ENCODE measurements at regions not wholly inside any gene's neighbourhood (a gene's known extent, or its start where the extent isn't known, plus 50 kb on each side); places are given as distances from the start of the nearest gene placed in this dataset.

DNA sequence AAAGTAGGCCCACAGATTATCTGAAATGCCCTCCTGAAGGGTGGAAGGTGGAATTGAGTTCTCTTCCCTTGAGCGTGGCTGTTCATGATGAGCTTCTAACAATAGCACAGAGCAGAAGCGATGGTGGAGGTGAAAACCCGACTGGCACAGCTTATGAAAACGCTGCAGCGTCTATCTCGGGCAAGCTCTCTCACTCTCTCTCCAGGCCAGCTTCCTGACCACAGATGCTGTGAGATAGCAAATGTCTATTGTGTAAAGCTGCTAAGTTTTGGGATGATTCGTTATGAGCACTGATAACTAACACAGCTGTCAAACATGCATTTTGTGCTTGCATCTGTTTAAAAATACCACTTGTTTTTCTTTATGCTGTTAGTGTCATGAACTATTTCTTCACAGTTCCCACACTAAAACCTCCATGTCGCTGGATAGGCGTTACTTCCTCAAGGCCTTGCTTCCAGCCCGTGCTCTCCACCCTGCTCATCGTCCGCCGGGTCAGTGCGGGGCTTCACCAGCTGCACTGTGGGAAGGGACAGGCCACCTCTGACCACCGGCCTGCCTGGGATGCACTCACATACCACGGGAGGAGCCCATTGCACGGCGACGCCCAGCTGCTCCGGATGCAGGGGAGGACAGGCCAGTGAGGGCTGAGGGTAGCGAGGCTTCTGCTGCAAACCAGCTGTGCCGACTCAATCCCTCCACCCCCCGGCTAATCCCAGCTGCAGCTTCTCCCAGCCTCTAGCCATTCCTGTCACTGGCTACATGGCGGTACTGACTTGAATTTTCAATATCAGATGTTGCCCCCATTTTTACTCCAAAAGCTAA, 60.0 kb upstream of the OTOS start:
- DNase-seq, result no peak
- Histone ChIP-seq H3K36me3 (ENCODE audit: insufficient read depth, low read length) (no peaks in the 10 kb centered on the region), H3K27ac (ENCODE audit: low read depth, low read length) (no peak overlapping the region), H3K9me3 (ENCODE audit: low read length) (no peaks in the 10 kb centered on the region), H3K4me3 (ENCODE audit: low read length) (no peak overlapping the region), H3K27me3 (ENCODE audit: insufficient read depth, low read length, poor library complexity, severe bottlenecking) (no peaks in the 10 kb centered on the region), H3K4me1 (ENCODE audit: insufficient read depth, low read length) (no peaks in the 10 kb centered on the region)
- peaks cover 0 to 2% (median 0%) of the 10 kb centered on the region in 3 donors for H3K36me3 Mint-ChIP-seq
- ChIA-PET POLR2A (no interaction called here), CTCF (no interaction called here)
- H3K27me3 Mint-ChIP-seq, result peaks cover 15 to 45% of the 10 kb centered on the region in 2 donors
- H3K27ac Mint-ChIP-seq, result peak overlapping the region in 1 of 8 donors; percentile 6
- peak overlapping the region in 1 of 7 donors; percentile 11 for H3K4me3 Mint-ChIP-seq
- peaks cover 0 to 4% (median 3%) of the 10 kb centered on the region in 3 donors for H3K4me1 Mint-ChIP-seq
- peaks cover 0 to 2% (median 0%) of the 10 kb centered on the region in 5 donors for H3K9me3 Mint-ChIP-seq

DNA sequence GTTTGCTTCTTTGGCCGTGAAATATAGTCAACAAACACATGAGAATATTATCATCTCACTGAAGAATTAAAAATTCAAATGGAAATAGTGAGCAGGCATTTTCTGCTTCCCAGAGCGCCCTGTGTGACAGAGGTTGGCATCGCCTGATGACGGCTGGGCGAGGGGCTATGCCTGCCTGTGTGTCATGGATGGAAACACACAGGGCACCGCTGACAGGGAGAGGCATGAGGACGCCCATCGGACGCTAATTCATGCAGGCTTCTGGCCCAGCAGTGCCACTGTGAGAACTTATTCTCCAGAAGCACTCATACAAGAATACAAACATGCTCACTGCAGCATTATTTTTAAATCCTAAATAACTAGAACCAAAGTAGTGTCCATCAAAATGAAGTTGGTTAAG, 61.4 kb upstream of the OTOS start:
- Histone ChIP-seq H3K27ac (ENCODE audit: low read depth, low read length) (no peak overlapping the region), H3K9me3 (ENCODE audit: low read length) (no peaks in the 10 kb centered on the region), H3K36me3 (ENCODE audit: insufficient read depth, low read length) (no peaks in the 10 kb centered on the region), H3K4me3 (ENCODE audit: low read length) (no peak overlapping the region), H3K4me1 (ENCODE audit: insufficient read depth, low read length) (no peaks in the 10 kb centered on the region), H3K27me3 (ENCODE audit: insufficient read depth, low read length, poor library complexity, severe bottlenecking) (no peaks in the 10 kb centered on the region)
- no peak overlapping the region for H3K4me3 Mint-ChIP-seq
- ChIA-PET POLR2A (no interaction called here), CTCF (no interaction called here)
- DNase-seq, result no peak
- H3K27ac Mint-ChIP-seq, result no peak overlapping the region
- peaks cover 0 to 5% (median 4%) of the 10 kb centered on the region in 5 donors for H3K9me3 Mint-ChIP-seq
- H3K36me3 Mint-ChIP-seq, result peaks cover 0 to 2% (median 0%) of the 10 kb centered on the region in 3 donors
- peaks cover 0 to 4% (median 3%) of the 10 kb centered on the region in 3 donors for H3K4me1 Mint-ChIP-seq
- peaks cover 13 to 46% of the 10 kb centered on the region in 2 donors for H3K27me3 Mint-ChIP-seq

- no peak overlapping the region for H3K27ac Mint-ChIP-seq
- H3K4me3 Mint-ChIP-seq, result no peak overlapping the region
- ChIA-PET POLR2A (no interaction called here), CTCF (no interaction called here)
- Histone ChIP-seq H3K27me3 (ENCODE audit: insufficient read depth, low read length, poor library complexity, severe bottlenecking) (no peaks in the 10 kb centered on the region), H3K27ac (ENCODE audit: low read depth, low read length) (no peak overlapping the region), H3K4me1 (ENCODE audit: insufficient read depth, low read length) (no peaks in the 10 kb centered on the region), H3K4me3 (ENCODE audit: low read length) (no peak overlapping the region), H3K9me3 (ENCODE audit: low read length) (no peaks in the 10 kb centered on the region), H3K36me3 (ENCODE audit: insufficient read depth, low read length) (no peaks in the 10 kb centered on the region)
- peaks cover 0 to 5% (median 4%) of the 10 kb centered on the region in 5 donors for H3K9me3 Mint-ChIP-seq
- H3K27me3 Mint-ChIP-seq, result peaks cover 13 to 46% of the 10 kb centered on the region in 2 donors
- no peak for DNase-seq
- peaks cover 0 to 2% (median 0%) of the 10 kb centered on the region in 3 donors for H3K36me3 Mint-ChIP-seq
- H3K4me1 Mint-ChIP-seq, result peaks cover 0 to 4% (median 3%) of the 10 kb centered on the region in 3 donors
Measured at GRCh38 chr2:240202586-240202985, 62.1 kb upstream of the OTOS start.

GRCh38 chr2:240203031-240203787, 62.8 kb upstream of the OTOS start:
- Histone ChIP-seq H3K27ac (ENCODE audit: low read depth, low read length) (no peak overlapping the region), H3K27me3 (ENCODE audit: insufficient read depth, low read length, poor library complexity, severe bottlenecking) (no peaks in the 10 kb centered on the region), H3K36me3 (ENCODE audit: insufficient read depth, low read length) (no peaks in the 10 kb centered on the region), H3K4me1 (ENCODE audit: insufficient read depth, low read length) (no peaks in the 10 kb centered on the region), H3K4me3 (ENCODE audit: low read length) (no peak overlapping the region), H3K9me3 (ENCODE audit: low read length) (no peaks in the 10 kb centered on the region)
- Mint-ChIP-seq H3K4me3 (no peak overlapping the region), H3K27me3 (peaks cover 13 to 46% of the 10 kb centered on the region in 2 donors), H3K27ac (peak overlapping the region in 1 of 8 donors; percentile 91), H3K4me1 (peaks cover 0 to 4% (median 3%) of the 10 kb centered on the region in 3 donors), H3K36me3 (peaks cover 0 to 2% (median 0%) of the 10 kb centered on the region in 3 donors), H3K9me3 (peaks cover 0 to 5% (median 4%) of the 10 kb centered on the region in 5 donors)
- no peak for DNase-seq
- ChIA-PET POLR2A (no interaction called here), CTCF (no interaction called here)

DNA sequence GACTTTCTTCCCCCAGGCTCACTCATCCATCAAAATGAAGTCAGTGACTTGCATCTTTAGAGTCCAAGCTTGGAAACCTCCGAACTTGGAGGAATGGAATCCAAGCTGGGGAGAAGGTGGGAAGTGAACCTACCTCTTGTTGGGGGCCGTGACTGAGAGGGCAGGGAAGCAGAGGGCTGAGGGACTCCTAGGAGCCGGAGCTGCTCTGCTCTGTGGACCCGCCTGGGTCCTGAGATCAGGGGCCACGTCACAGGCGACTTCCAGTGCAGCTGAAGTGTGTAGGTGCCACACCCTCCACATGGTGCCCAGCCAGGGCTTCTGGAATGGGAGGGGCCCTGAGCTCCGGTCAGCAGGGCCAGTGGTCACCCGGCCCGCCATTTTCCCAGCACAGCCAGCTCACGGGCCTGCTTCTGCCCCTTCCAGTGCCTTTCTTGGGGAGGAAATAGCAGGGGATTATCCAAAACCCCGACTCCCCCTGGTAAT, 63.4 kb upstream of the OTOS start:
- H3K36me3 Mint-ChIP-seq, result peaks cover 0 to 2% (median 0%) of the 10 kb centered on the region in 3 donors
- no peak for DNase-seq
- no peaks in the 10 kb centered on the region for H3K9me3 ChIP-seq (ENCODE audit: low read length)
- H3K4me1 ChIP-seq (ENCODE audit: insufficient read depth, low read length), result no peaks in the 10 kb centered on the region
- ChIA-PET CTCF (interaction anchor here (1.3 kb wide), 1 partner anchor 61 kb away, joined by 3 read pairs; no protein-coding TSS in a partner anchor), POLR2A (no interaction called here)
- no peak overlapping the region for H3K4me3 Mint-ChIP-seq
- H3K27me3 Mint-ChIP-seq, result peaks cover 15 to 46% of the 10 kb centered on the region in 2 donors
- no peak overlapping the region for H3K4me3 ChIP-seq (ENCODE audit: low read length)
- H3K4me1 Mint-ChIP-seq, result peaks cover 0 to 4% (median 3%) of the 10 kb centered on the region in 3 donors
- H3K9me3 Mint-ChIP-seq, result peaks cover 0 to 5% (median 4%) of the 10 kb centered on the region in 5 donors
- H3K27ac ChIP-seq (ENCODE audit: low read depth, low read length), result no peak overlapping the region
- H3K27me3 ChIP-seq (ENCODE audit: insufficient read depth, low read length, poor library complexity, severe bottlenecking), result no peaks in the 10 kb centered on the region
- no peak overlapping the region for H3K27ac Mint-ChIP-seq
- H3K36me3 ChIP-seq (ENCODE audit: insufficient read depth, low read length), result no peaks in the 10 kb centered on the region

DNA sequence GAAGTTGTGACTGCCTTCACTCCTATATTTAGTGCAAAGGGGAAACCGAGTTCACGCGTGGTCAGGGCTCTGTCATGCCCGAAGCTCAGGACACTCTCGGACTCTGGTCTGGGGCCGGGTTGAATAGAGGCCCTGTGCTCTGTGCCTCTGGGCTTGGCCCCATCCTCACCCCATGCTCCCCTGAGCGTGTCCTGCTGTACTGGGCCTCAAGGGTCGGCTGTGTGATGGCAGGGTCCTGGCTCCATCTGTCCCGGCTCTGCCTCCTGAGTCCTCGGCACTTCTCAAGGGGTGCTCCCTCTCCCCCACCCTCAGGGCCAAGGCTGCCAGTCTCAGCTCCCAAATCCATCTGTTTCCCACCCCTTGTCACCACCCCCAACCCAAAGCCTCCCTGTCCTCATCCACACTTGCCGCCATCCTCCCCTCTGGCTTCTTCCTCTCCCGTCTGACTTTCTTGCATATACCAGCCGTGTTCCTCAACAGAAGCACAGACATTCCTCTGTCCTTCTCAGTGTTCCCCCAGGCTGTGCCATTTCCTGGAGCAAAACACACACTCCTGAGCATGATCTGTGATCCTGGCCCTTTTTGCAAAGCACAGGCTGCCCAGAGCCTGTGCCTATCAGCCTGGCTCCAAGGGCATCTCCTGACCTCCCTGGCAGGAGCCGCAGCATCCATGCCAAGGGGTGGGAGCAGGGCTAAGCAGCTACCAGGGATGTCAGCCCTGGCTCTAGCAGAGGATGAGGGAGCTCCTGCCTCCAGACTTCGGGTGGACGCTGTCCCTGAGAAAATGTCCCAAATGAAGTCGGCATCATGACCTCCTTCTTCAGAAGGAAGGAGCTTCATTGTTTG, 64.2 kb upstream of the OTOS start:
- CTCF ChIA-PET, result interaction anchor here (1.3 kb wide), 1 partner anchor 62 kb away, joined by 3 read pairs; no protein-coding TSS in a partner anchor
- POLR2A ChIA-PET, result no interaction called here
- Mint-ChIP-seq H3K4me1 (peaks cover 0 to 4% (median 3%) of the 10 kb centered on the region in 3 donors), H3K27me3 (peaks cover 15 to 45% of the 10 kb centered on the region in 2 donors), H3K9me3 (peaks cover 0 to 5% (median 4%) of the 10 kb centered on the region in 5 donors), H3K4me3 (no peak overlapping the region), H3K36me3 (peaks cover 0 to 2% (median 0%) of the 10 kb centered on the region in 3 donors), H3K27ac (no peak overlapping the region)
- H3K4me1 ChIP-seq (ENCODE audit: insufficient read depth, low read length), result no peaks in the 10 kb centered on the region
- H3K27me3 ChIP-seq (ENCODE audit: insufficient read depth, low read length, poor library complexity, severe bottlenecking), result no peaks in the 10 kb centered on the region
- H3K4me3 ChIP-seq (ENCODE audit: low read length), result no peak overlapping the region
- no peak overlapping the region for H3K27ac ChIP-seq (ENCODE audit: low read depth, low read length)
- DNase-seq, result no peak
- no peaks in the 10 kb centered on the region for H3K36me3 ChIP-seq (ENCODE audit: insufficient read depth, low read length)
- no peaks in the 10 kb centered on the region for H3K9me3 ChIP-seq (ENCODE audit: low read length)

GRCh38 chr2:240205348-240205747, 64.9 kb upstream of the OTOS start:
- Histone ChIP-seq H3K27ac (ENCODE audit: low read depth, low read length) (no peak overlapping the region), H3K36me3 (ENCODE audit: insufficient read depth, low read length) (no peaks in the 10 kb centered on the region), H3K9me3 (ENCODE audit: low read length) (no peaks in the 10 kb centered on the region), H3K4me1 (ENCODE audit: insufficient read depth, low read length) (no peaks in the 10 kb centered on the region), H3K4me3 (ENCODE audit: low read length) (no peak overlapping the region), H3K27me3 (ENCODE audit: insufficient read depth, low read length, poor library complexity, severe bottlenecking) (no peaks in the 10 kb centered on the region)
- CTCF ChIA-PET, result no interaction called here
- H3K4me1 Mint-ChIP-seq, result peaks cover 0 to 2% (median 0%) of the 10 kb centered on the region in 3 donors
- H3K36me3 Mint-ChIP-seq, result peaks cover 0 to 2% (median 0%) of the 10 kb centered on the region in 3 donors
- peaks cover 0 to 5% (median 4%) of the 10 kb centered on the region in 5 donors for H3K9me3 Mint-ChIP-seq
- H3K4me3 Mint-ChIP-seq, result no peak overlapping the region
- no peak for DNase-seq
- POLR2A ChIA-PET, result no interaction called here
- H3K27me3 Mint-ChIP-seq, result peaks cover 12 to 38% of the 10 kb centered on the region in 2 donors
- H3K27ac Mint-ChIP-seq, result no peak overlapping the region

Measured in CD8-positive, alpha-beta memory T cell (primary cell).